Suprapubic skin (tissue), 4 donors: ENCODE measurements at regions not wholly inside any gene's neighbourhood (a gene's known extent, or its start where the extent isn't known, plus 50 kb on each side); places are given as distances from the start of the nearest gene placed in this dataset.

Experiments used
- DNase-seq, 2 donors: peaks; one replicate each; pipeline ENCODE4 v3.0.0-alpha.2; 2019; ENCODE audit warnings: low spot score in 2 of 2
- H3K27ac ChIP-seq: fragments of 200-600 bp; sonication (generic); one replicate; pipeline ENCODE4 v1.5.1; 2019
- H3K27me3 ChIP-seq: fragments of 200-600 bp; sonication (generic); one replicate; pipeline ENCODE4 v1.5.1; 2019
- H3K36me3 ChIP-seq: fragments of 200-600 bp; sonication (generic); one replicate; pipeline ENCODE4 v1.5.1; 2019
- H3K4me1 ChIP-seq: fragments of 200-600 bp; sonication (generic); one replicate; pipeline ENCODE4 v1.5.1; 2019
- H3K4me3 ChIP-seq: fragments of 200-600 bp; sonication (generic); one replicate; pipeline ENCODE4 v1.5.1; 2019; ENCODE audit warnings: mild to moderate bottlenecking
- H3K9me3 ChIP-seq: fragments of 200-600 bp; sonication (generic); one replicate; pipeline ENCODE4 v1.5.1; 2019
- CTCF ChIP-seq, 2 donors: fragments of 200-600 bp in 1 of 2; fragments of 450-650 bp in 1 of 2; sonication (generic) in 1 of 2; IDR thresholded peaks; one replicate each; pipeline ENCODE4 v1.5.1; 2016 to 2019; ENCODE audit warnings: antibody characterized with exemption in 2 of 2, mild to moderate bottlenecking in 1 of 2, moderate library complexity in 1 of 2
- EP300 ChIP-seq: sonication (generic); formaldehyde crosslinking; IDR thresholded peaks from one replicate; pipeline ENCODE4 v1.6.1; 2017; ENCODE audit warnings: antibody characterized with exemption
- POLR2A ChIP-seq, 2 donors: fragments of 450-650 bp; IDR thresholded peaks; one replicate each; pipeline ENCODE4 v1.6.1; 2017; ENCODE audit warnings: antibody characterized with exemption in 2 of 2, mild to moderate bottlenecking in 2 of 2, moderate library complexity in 2 of 2
- POLR2AphosphoS5 ChIP-seq, 3 donors: sonication (generic); formaldehyde crosslinking; IDR thresholded peaks; one replicate each; pipeline ENCODE4 v1.6.1; 2017; ENCODE audit warnings: antibody characterized with exemption in 3 of 3
- WGBS: methylation state at CpG from one replicate; pipeline ENCODE4 v1.1.5; 2018; 5-methylcytosine and 5-hydroxymethylcytosine counted together

GRCh38 chrX:137999552-137999951, 433.6 kb downstream of the ZIC3 start:
- no peak overlapping the region for H3K4me3 ChIP-seq
- TF ChIP-seq EP300 (no peak), CTCF (IDR thresholded peaks at IDR 0.05) (no peak), POLR2A (IDR thresholded peaks at IDR 0.05) (no peak), POLR2AphosphoS5 (IDR thresholded peaks at IDR 0.05) (no peak)
- no peaks in the 10 kb centered on the region for H3K4me1 ChIP-seq
- H3K27me3 ChIP-seq: no peaks in the 10 kb centered on the region
- H3K27ac ChIP-seq: no peak overlapping the region
- no peaks in the 10 kb centered on the region for H3K9me3 ChIP-seq
- 48% methylated on average over 3 of the region's 3 CpGs for WGBS
- DNase-seq: no peak
- no peaks in the 10 kb centered on the region for H3K36me3 ChIP-seq

GRCh38 chrX:138001226-138001625, 435.3 kb downstream of the ZIC3 start:
- Histone ChIP-seq H3K9me3 (no peaks in the 10 kb centered on the region), H3K4me1 (no peaks in the 10 kb centered on the region), H3K4me3 (no peak overlapping the region), H3K27me3 (no peaks in the 10 kb centered on the region), H3K36me3 (no peaks in the 10 kb centered on the region), H3K27ac (no peak overlapping the region)
- DNase-seq: no peak
- TF ChIP-seq POLR2AphosphoS5 (IDR thresholded peaks at IDR 0.05) (no peak), POLR2A (IDR thresholded peaks at IDR 0.05) (no peak), CTCF (IDR thresholded peaks at IDR 0.05) (no peak), EP300 (no peak)
- WGBS: 69% methylated on average over 1 of the region's 1 CpG

GRCh38 chrX:138006180-138006579, 440.3 kb downstream of the ZIC3 start:
- WGBS: 74% methylated on average over 4 of the region's 4 CpGs
- Histone ChIP-seq H3K27ac (no peak overlapping the region), H3K36me3 (no peaks in the 10 kb centered on the region), H3K9me3 (no peaks in the 10 kb centered on the region), H3K4me1 (no peaks in the 10 kb centered on the region), H3K27me3 (no peaks in the 10 kb centered on the region), H3K4me3 (no peak overlapping the region)
- no peak for DNase-seq
- no peak for TF ChIP-seq POLR2A (IDR thresholded peaks at IDR 0.05)
- no peak for TF ChIP-seq POLR2AphosphoS5 (IDR thresholded peaks at IDR 0.05)
- no peak for TF ChIP-seq EP300
- TF ChIP-seq CTCF (IDR thresholded peaks at IDR 0.05): no peak

- Histone ChIP-seq H3K36me3 (no peaks in the 10 kb centered on the region), H3K27ac (no peak overlapping the region), H3K4me1 (no peaks in the 10 kb centered on the region), H3K9me3 (no peaks in the 10 kb centered on the region), H3K27me3 (no peaks in the 10 kb centered on the region), H3K4me3 (no peak overlapping the region)
- DNase-seq: no peak
- 23% methylated on average over 5 of the region's 5 CpGs for WGBS
- TF ChIP-seq EP300: no peak
- TF ChIP-seq POLR2A (IDR thresholded peaks at IDR 0.05): no peak
- no peak for TF ChIP-seq POLR2AphosphoS5 (IDR thresholded peaks at IDR 0.05)
- TF ChIP-seq CTCF (IDR thresholded peaks at IDR 0.05): no peak
Observed at GRCh38 chrX:138008281-138008680, 442.4 kb downstream of the ZIC3 start.

- TF ChIP-seq EP300: no peak
- TF ChIP-seq CTCF (IDR thresholded peaks at IDR 0.05): no peak
- Histone ChIP-seq H3K4me3 (no peak overlapping the region), H3K9me3 (no peaks in the 10 kb centered on the region), H3K27ac (no peak overlapping the region), H3K4me1 (no peaks in the 10 kb centered on the region), H3K27me3 (no peaks in the 10 kb centered on the region), H3K36me3 (no peaks in the 10 kb centered on the region)
- whole genome bisulfite sequencing: 98% methylated on average over 2 of the region's 2 CpGs
- DNase-seq: no peak
Observed at GRCh38 chrX:138011468-138011867, 445.5 kb downstream of the ZIC3 start.
